ENCODE measurements at regions not wholly inside any gene's neighbourhood (a gene's known extent, or its start where the extent isn't known, plus 50 kb on each side); places are given as distances from the start of the nearest gene placed in this dataset.
"Not testable (repeated sequence)": the region's sequence is repeated elsewhere in the genome, so short reads cannot be mapped to it uniquely, and the experiment has no call there.

DNA sequence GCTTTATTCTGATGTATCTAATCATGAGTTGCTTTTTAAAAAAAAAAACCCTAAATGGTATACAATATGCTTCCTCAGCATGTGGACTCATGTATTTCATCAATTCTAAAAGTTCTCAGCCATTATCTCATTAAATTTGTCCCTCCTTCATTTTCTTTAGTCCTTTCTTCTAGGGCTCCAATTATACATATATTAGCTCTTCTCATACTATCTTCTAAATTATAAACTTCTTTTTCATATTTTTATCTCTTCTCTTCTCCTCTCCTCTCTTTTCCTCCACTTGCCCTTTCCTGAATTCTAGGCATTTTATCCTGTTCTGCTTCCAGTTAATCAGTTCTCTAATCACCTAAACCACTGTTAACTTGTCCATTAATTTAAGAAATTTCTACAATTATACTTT, 55.0 kb upstream of the IL33 start:
- no peaks in the 10 kb centered on the region for H3K27me3 ChIP-seq (ENCODE audit: low read length)
- no peak overlapping the region for H3K27ac ChIP-seq (ENCODE audit: low read length)
- H3K79me2 ChIP-seq (ENCODE audit: low read length) = no peaks in the 10 kb centered on the region
- no peak overlapping the region for H3K9ac ChIP-seq (ENCODE audit: low read length)
- no peaks in the 10 kb centered on the region for H3K9me3 ChIP-seq (ENCODE audit: low read length)
- no peak overlapping the region for H3K4me3 ChIP-seq (ENCODE audit: low read length)
- H4K20me1 ChIP-seq (ENCODE audit: insufficient read depth, low read depth, low read length) = no peaks in the 10 kb centered on the region
- H3K36me3 ChIP-seq (ENCODE audit: insufficient read depth, low read length) = no peaks in the 10 kb centered on the region
- H2AFZ ChIP-seq (ENCODE audit: low read length) = no peak overlapping the region
- no peak overlapping the region for H3K4me2 ChIP-seq (ENCODE audit: low read depth, low read length, poor library complexity, severe bottlenecking)
- H3K4me1 ChIP-seq (ENCODE audit: low read length) = no peaks in the 10 kb centered on the region
- no peaks in the 10 kb centered on the region for H3K9me2 ChIP-seq (replicated peaks; ENCODE audit: insufficient read depth, low read length)
- DNase-seq = no peak

DNA sequence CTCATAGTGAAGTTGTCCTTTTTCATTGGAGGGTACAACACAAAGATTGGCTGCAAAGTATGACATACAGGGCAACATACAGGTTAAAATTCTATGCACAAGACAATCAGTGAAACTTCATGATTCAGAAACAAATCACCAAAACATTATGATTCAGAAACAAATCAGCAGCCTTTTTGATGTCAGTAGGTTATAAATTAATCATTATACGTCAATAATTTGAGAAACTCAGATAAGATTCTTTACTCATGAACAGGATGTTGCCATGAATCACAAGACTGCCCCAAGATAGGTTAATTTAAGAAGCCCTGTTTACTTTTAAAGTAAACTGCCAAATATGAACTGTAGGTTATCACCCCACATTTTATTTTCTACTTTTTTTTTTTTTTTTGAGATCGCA, 62.2 kb upstream of the IL33 start:
- Histone ChIP-seq H3K4me1 (ENCODE audit: low read length) (no peaks in the 10 kb centered on the region), H3K27me3 (ENCODE audit: low read length) (no peaks in the 10 kb centered on the region), H3K36me3 (ENCODE audit: insufficient read depth, low read length) (no peaks in the 10 kb centered on the region), H2AFZ (ENCODE audit: low read length) (no peak overlapping the region), H3K9me2 (replicated peaks; ENCODE audit: insufficient read depth, low read length) (no peaks in the 10 kb centered on the region), H3K27ac (ENCODE audit: low read length) (no peak overlapping the region), H4K20me1 (ENCODE audit: insufficient read depth, low read depth, low read length) (no peaks in the 10 kb centered on the region), H3K4me3 (ENCODE audit: low read length) (no peak overlapping the region), H3K4me2 (ENCODE audit: low read depth, low read length, poor library complexity, severe bottlenecking) (no peak overlapping the region), H3K79me2 (ENCODE audit: low read length) (no peaks in the 10 kb centered on the region), H3K9ac (ENCODE audit: low read length) (no peak overlapping the region), H3K9me3 (ENCODE audit: low read length) (no peaks in the 10 kb centered on the region)
- DNase-seq = no peak

DNA sequence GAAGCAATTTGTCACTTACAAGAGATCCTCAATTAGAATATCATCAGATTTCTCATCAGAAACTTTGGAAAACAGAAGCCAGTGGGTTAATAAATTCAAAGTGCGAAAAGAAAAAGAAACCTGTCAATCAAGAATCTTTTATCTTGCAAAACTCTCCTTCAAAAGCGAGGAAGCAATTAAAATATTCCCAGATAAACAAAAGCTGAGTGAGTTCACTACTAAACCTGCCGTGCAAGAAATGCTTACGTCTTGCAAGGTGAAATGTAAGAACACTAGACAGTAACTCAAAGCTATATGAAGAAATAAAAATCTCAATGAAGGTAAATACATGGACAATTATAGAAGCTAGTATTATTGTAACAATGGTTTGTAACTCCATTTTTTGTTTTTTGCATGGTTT, 62.8 kb upstream of the IL33 start:
- Histone ChIP-seq H3K27me3 (ENCODE audit: low read length) (no peaks in the 10 kb centered on the region), H4K20me1 (ENCODE audit: insufficient read depth, low read depth, low read length) (no peaks in the 10 kb centered on the region), H3K9ac (ENCODE audit: low read length) (no peak overlapping the region), H2AFZ (ENCODE audit: low read length) (no peak overlapping the region), H3K36me3 (ENCODE audit: insufficient read depth, low read length) (no peaks in the 10 kb centered on the region), H3K79me2 (ENCODE audit: low read length) (no peaks in the 10 kb centered on the region), H3K27ac (ENCODE audit: low read length) (no peak overlapping the region), H3K4me1 (ENCODE audit: low read length) (no peaks in the 10 kb centered on the region), H3K4me2 (ENCODE audit: low read depth, low read length, poor library complexity, severe bottlenecking) (no peak overlapping the region), H3K9me3 (ENCODE audit: low read length) (no peaks in the 10 kb centered on the region), H3K4me3 (ENCODE audit: low read length) (no peak overlapping the region), H3K9me2 (replicated peaks; ENCODE audit: insufficient read depth, low read length) (no peaks in the 10 kb centered on the region)
- no peak for DNase-seq

GRCh38 chr9:6150483-6150882, 65.1 kb upstream of the IL33 start:
- H3K9me3 ChIP-seq (ENCODE audit: low read length) = no peaks in the 10 kb centered on the region
- no peak overlapping the region for H3K27ac ChIP-seq (ENCODE audit: low read length)

GRCh38 chr9:6149315-6149714, 66.3 kb upstream of the IL33 start:
- no peak overlapping the region for H3K9ac ChIP-seq (ENCODE audit: low read length)
- H3K9me3 ChIP-seq (ENCODE audit: low read length) = no peaks in the 10 kb centered on the region
- no peaks in the 10 kb centered on the region for H3K4me1 ChIP-seq (ENCODE audit: low read length)
- no peaks in the 10 kb centered on the region for H3K36me3 ChIP-seq (ENCODE audit: insufficient read depth, low read length)
- H3K27ac ChIP-seq (ENCODE audit: low read length) = no peak overlapping the region
- no peak overlapping the region for H3K4me2 ChIP-seq (ENCODE audit: low read depth, low read length, poor library complexity, severe bottlenecking)
- no peak overlapping the region for H2AFZ ChIP-seq (ENCODE audit: low read length)
- no peaks in the 10 kb centered on the region for H3K27me3 ChIP-seq (ENCODE audit: low read length)
- H3K4me3 ChIP-seq (ENCODE audit: low read length) = no peak overlapping the region
- H3K9me2 ChIP-seq (replicated peaks; ENCODE audit: insufficient read depth, low read length) = no peaks in the 10 kb centered on the region
- DNase-seq = no peak
- H4K20me1 ChIP-seq (ENCODE audit: insufficient read depth, low read depth, low read length) = no peaks in the 10 kb centered on the region
- H3K79me2 ChIP-seq (ENCODE audit: low read length) = no peaks in the 10 kb centered on the region

More at GRCh38 chr9:6150483-6150882, 65.1 kb upstream of the IL33 start:
- no peak overlapping the region for H3K4me2 ChIP-seq (ENCODE audit: low read depth, low read length, poor library complexity, severe bottlenecking)
- no peak overlapping the region for H2AFZ ChIP-seq (ENCODE audit: low read length)
- no peaks in the 10 kb centered on the region for H3K9me2 ChIP-seq (replicated peaks; ENCODE audit: insufficient read depth, low read length)
- DNase-seq = no peak
- no peaks in the 10 kb centered on the region for H3K4me1 ChIP-seq (ENCODE audit: low read length)
- H3K4me3 ChIP-seq (ENCODE audit: low read length) = no peak overlapping the region
- H3K36me3 ChIP-seq (ENCODE audit: insufficient read depth, low read length) = no peaks in the 10 kb centered on the region
- no peaks in the 10 kb centered on the region for H3K79me2 ChIP-seq (ENCODE audit: low read length)
- H3K27me3 ChIP-seq (ENCODE audit: low read length) = no peaks in the 10 kb centered on the region
- H3K9ac ChIP-seq (ENCODE audit: low read length) = no peak overlapping the region
- H4K20me1 ChIP-seq (ENCODE audit: insufficient read depth, low read depth, low read length) = no peaks in the 10 kb centered on the region

- Histone ChIP-seq H3K4me1 (ENCODE audit: low read length) (no peaks in the 10 kb centered on the region), H3K9me3 (ENCODE audit: low read length) (no peaks in the 10 kb centered on the region), H3K79me2 (ENCODE audit: low read length) (no peaks in the 10 kb centered on the region), H3K27me3 (ENCODE audit: low read length) (no peaks in the 10 kb centered on the region), H3K27ac (ENCODE audit: low read length) (no peak overlapping the region), H3K4me3 (ENCODE audit: low read length) (no peak overlapping the region), H3K9ac (ENCODE audit: low read length) (no peak overlapping the region), H4K20me1 (ENCODE audit: insufficient read depth, low read depth, low read length) (no peaks in the 10 kb centered on the region), H3K36me3 (ENCODE audit: insufficient read depth, low read length) (no peaks in the 10 kb centered on the region), H3K4me2 (ENCODE audit: low read depth, low read length, poor library complexity, severe bottlenecking) (no peak overlapping the region), H3K9me2 (replicated peaks; ENCODE audit: insufficient read depth, low read length) (no peaks in the 10 kb centered on the region), H2AFZ (ENCODE audit: low read length) (no peak overlapping the region)
- no peak for DNase-seq
Observed at GRCh38 chr9:6147846-6148245, 67.8 kb upstream of the IL33 start.

DNA sequence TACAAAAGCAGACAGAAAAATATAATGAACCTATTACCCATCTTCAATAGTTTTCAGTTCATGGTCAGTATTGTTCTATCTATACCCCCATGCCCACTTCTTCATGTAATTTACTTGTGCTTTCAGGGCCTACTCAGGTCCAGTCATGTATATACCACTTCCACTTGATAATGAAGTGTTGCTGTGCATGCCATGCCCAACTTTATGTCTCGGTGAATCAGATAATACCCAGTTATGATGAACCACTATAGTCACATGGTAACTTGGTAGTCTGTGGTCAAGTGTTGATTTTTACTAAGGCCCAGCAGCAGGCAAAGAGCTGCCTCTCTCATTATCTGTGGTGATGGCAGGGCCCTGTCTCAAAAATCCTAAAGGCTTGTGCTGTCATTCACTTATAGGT, 70.7 kb upstream of the IL33 start:
- H4K20me1 ChIP-seq (ENCODE audit: insufficient read depth, low read depth, low read length) = no peaks in the 10 kb centered on the region
- H3K36me3 ChIP-seq (ENCODE audit: insufficient read depth, low read length) = no peaks in the 10 kb centered on the region
- no peak overlapping the region for H3K27ac ChIP-seq (ENCODE audit: low read length)
- H2AFZ ChIP-seq (ENCODE audit: low read length) = no peak overlapping the region
- H3K4me3 ChIP-seq (ENCODE audit: low read length) = no peak overlapping the region
- no peak for DNase-seq
- H3K4me1 ChIP-seq (ENCODE audit: low read length) = no peaks in the 10 kb centered on the region
- no peaks in the 10 kb centered on the region for H3K79me2 ChIP-seq (ENCODE audit: low read length)
- H3K4me2 ChIP-seq (ENCODE audit: low read depth, low read length, poor library complexity, severe bottlenecking) = no peak overlapping the region
- H3K9me3 ChIP-seq (ENCODE audit: low read length) = no peaks in the 10 kb centered on the region
- H3K27me3 ChIP-seq (ENCODE audit: low read length) = no peaks in the 10 kb centered on the region
- no peaks in the 10 kb centered on the region for H3K9me2 ChIP-seq (replicated peaks; ENCODE audit: insufficient read depth, low read length)
- no peak overlapping the region for H3K9ac ChIP-seq (ENCODE audit: low read length)

GRCh38 chr9:6142799-6143454, 72.7 kb upstream of the IL33 start:
- Histone ChIP-seq H3K4me1 (ENCODE audit: low read length) (no peaks in the 10 kb centered on the region), H3K79me2 (ENCODE audit: low read length) (no peaks in the 10 kb centered on the region), H3K9me2 (replicated peaks; ENCODE audit: insufficient read depth, low read length) (no peaks in the 10 kb centered on the region), H2AFZ (ENCODE audit: low read length) (no peak overlapping the region), H3K9ac (ENCODE audit: low read length) (no peak overlapping the region), H3K4me2 (ENCODE audit: low read depth, low read length, poor library complexity, severe bottlenecking) (no peak overlapping the region), H3K27ac (ENCODE audit: low read length) (no peak overlapping the region), H3K9me3 (ENCODE audit: low read length) (no peaks in the 10 kb centered on the region), H3K27me3 (ENCODE audit: low read length) (no peaks in the 10 kb centered on the region), H4K20me1 (ENCODE audit: insufficient read depth, low read depth, low read length) (no peaks in the 10 kb centered on the region), H3K4me3 (ENCODE audit: low read length) (no peak overlapping the region), H3K36me3 (ENCODE audit: insufficient read depth, low read length) (no peaks in the 10 kb centered on the region)
- DNase-seq = no peak

DNA sequence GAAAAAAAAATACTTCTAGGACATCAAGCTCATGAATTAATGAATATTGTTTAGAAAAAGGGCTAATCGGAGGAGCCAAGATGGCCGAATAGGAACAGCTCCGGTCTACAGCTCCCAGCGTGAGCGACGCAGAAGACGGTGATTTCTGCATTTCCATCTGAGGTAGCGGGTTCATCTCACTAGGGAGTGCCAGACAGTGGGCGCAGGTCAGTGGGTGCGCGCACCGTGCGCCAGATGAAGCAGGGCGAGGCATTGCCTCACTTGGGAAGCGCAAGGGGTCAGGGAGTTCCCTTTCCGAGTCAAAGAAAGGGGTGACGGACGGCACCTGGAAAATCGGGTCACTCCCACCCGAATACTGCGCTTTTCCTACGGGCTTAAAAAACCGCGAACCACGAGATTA, 79.8 kb upstream of the IL33 start:
- DNase-seq; H3K9me2 ChIP-seq (replicated peaks; ENCODE audit: insufficient read depth, low read length); H3K36me3 ChIP-seq (ENCODE audit: insufficient read depth, low read length); H3K4me3 ChIP-seq (ENCODE audit: low read length); H3K79me2 ChIP-seq (ENCODE audit: low read length); H3K4me2 ChIP-seq (ENCODE audit: low read depth, low read length, poor library complexity, severe bottlenecking); H3K9ac ChIP-seq (ENCODE audit: low read length); H3K27ac ChIP-seq (ENCODE audit: low read length); H2AFZ ChIP-seq (ENCODE audit: low read length); H3K4me1 ChIP-seq (ENCODE audit: low read length); H3K27me3 ChIP-seq (ENCODE audit: low read length); H3K9me3 ChIP-seq (ENCODE audit: low read length); H4K20me1 ChIP-seq (ENCODE audit: insufficient read depth, low read depth, low read length): not testable (repeated sequence)
